ENCODE measurements at regions not wholly inside any gene's neighbourhood (a gene's known extent, or its start where the extent isn't known, plus 50 kb on each side); places are given as distances from the start of the nearest gene placed in this dataset.
"Not testable (repeated sequence)": the region's sequence is repeated elsewhere in the genome, so short reads cannot be mapped to it uniquely, and the experiment has no call there.

- DNase-seq (ENCODE audit: extremely low read depth in 1 of 11, low read depth in 9 of 11, low spot score in 4 of 11), result no peak
These were observed 159.2 kb downstream of the INHBB start for GRCh38 chr2:120504936-120505705.

- DNase-seq (ENCODE audit: extremely low read depth in 1 of 11, low read depth in 9 of 11, low spot score in 4 of 11), result no peak
These were observed 162.7 kb downstream of the INHBB start for GRCh38 chr2:120508567-120509041.

GRCh38 chr2:120509213-120509815 is 163.4 kb downstream of the INHBB start:
- DNase-seq (ENCODE audit: extremely low read depth in 1 of 11, low read depth in 9 of 11, low spot score in 4 of 11), result no peak

- DNase-seq (ENCODE audit: extremely low read depth in 1 of 11, low read depth in 9 of 11, low spot score in 4 of 11), result no peak
These were observed 164.2 kb downstream of the INHBB start for GRCh38 chr2:120509991-120510735.

- DNase-seq (ENCODE audit: extremely low read depth in 1 of 11, low read depth in 9 of 11, low spot score in 4 of 11), result no peak
These were observed 164.9 kb downstream of the INHBB start for GRCh38 chr2:120510751-120511395.

GRCh38 chr2:120511536-120511935 is 165.6 kb downstream of the INHBB start:
- DNase-seq (ENCODE audit: extremely low read depth in 1 of 11, low read depth in 9 of 11, low spot score in 4 of 11), result no peak

GRCh38 chr2:120511947-120512710 is 166.2 kb downstream of the INHBB start:
- no peak for DNase-seq (ENCODE audit: extremely low read depth in 1 of 11, low read depth in 9 of 11, low spot score in 4 of 11)

- no peak for DNase-seq (ENCODE audit: extremely low read depth in 1 of 11, low read depth in 9 of 11, low spot score in 4 of 11)
These were observed 167.9 kb downstream of the INHBB start for GRCh38 chr2:120513776-120514357.

- no peak for DNase-seq (ENCODE audit: extremely low read depth in 1 of 11, low read depth in 9 of 11, low spot score in 4 of 11)
These were observed 168.6 kb downstream of the INHBB start for GRCh38 chr2:120514521-120514920.

GRCh38 chr2:120515066-120515758 is 169.3 kb downstream of the INHBB start:
- DNase-seq (ENCODE audit: extremely low read depth in 1 of 11, low read depth in 9 of 11, low spot score in 4 of 11), result not testable (repeated sequence)

- no peak for DNase-seq (ENCODE audit: extremely low read depth in 1 of 11, low read depth in 9 of 11, low spot score in 4 of 11)
These were observed 170.1 kb downstream of the INHBB start for GRCh38 chr2:120515759-120516678.

GRCh38 chr2:120516679-120517314 is 170.9 kb downstream of the INHBB start:
- peak in 2 of 11 donors; percentile 18 to 25 for DNase-seq (ENCODE audit: extremely low read depth in 1 of 11, low read depth in 9 of 11, low spot score in 4 of 11)

- no peak for DNase-seq (ENCODE audit: extremely low read depth in 1 of 11, low read depth in 9 of 11, low spot score in 4 of 11)
These were observed 172.0 kb downstream of the INHBB start for GRCh38 chr2:120517751-120518469.

GRCh38 chr2:120518819-120519218 is 172.9 kb downstream of the INHBB start:
- no peak for DNase-seq (ENCODE audit: extremely low read depth in 1 of 11, low read depth in 9 of 11, low spot score in 4 of 11)

GRCh38 chr2:120519469-120519868 is 173.5 kb downstream of the INHBB start:
- DNase-seq (ENCODE audit: extremely low read depth in 1 of 11, low read depth in 9 of 11, low spot score in 4 of 11), result no peak

- no peak for DNase-seq (ENCODE audit: extremely low read depth in 1 of 11, low read depth in 9 of 11, low spot score in 4 of 11)
These were observed 174.5 kb downstream of the INHBB start for GRCh38 chr2:120520454-120520853.
